ENCODE measurements at regions not wholly inside any gene's neighbourhood (a gene's known extent, or its start where the extent isn't known, plus 50 kb on each side); places are given as distances from the start of the nearest gene placed in this dataset.

DNA sequence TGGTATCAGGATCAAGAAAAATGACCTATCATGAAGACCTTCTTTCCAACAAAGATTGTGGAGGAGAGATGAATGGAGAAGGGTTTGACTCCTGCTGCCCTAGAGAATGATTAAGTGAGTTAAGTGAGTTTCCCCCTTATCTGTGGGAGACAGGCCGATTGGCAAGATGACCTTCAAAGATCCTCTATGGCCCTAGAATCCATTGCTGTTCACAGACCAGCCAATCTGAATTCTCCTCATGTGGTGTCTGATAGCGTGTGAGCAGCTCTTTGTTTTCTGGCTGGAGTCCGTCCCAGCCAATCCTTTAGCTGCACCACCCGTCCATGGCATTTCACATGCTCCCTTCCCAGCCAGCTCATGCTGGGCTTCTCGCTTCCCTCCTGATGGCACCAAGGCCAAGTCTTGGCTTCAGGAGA is 79.4 kb downstream of the MARCHF4 start:
- Histone ChIP-seq H3K18ac (ENCODE audit: insufficient read length, low read depth, low read length) (no peak overlapping the region), H4K20me1 (ENCODE audit: control insufficient read depth, insufficient read depth, insufficient read length) (no peaks in the 10 kb centered on the region), H2BK5ac (ENCODE audit: insufficient read length, low read length) (no peak overlapping the region), H3K79me2 (ENCODE audit: insufficient read depth, low read length) (no peaks in the 10 kb centered on the region), H2BK15ac (ENCODE audit: low read depth, low read length) (no peak overlapping the region), H4K8ac (replicated peaks; ENCODE audit: insufficient read length, low read depth, low read length) (no peak overlapping the region), H3K23me2 (ENCODE audit: insufficient read length, low read depth, low read length, poor library complexity, severe bottlenecking) (no peaks in the 10 kb centered on the region), H3K14ac (ENCODE audit: insufficient read depth, low read length) (no peak overlapping the region), H4K91ac (ENCODE audit: insufficient read length, low read depth, low read length) (no peak overlapping the region), H3K9ac (ENCODE audit: extremely low read depth, insufficient read length, low read length) (no peak overlapping the region), H3K4ac (ENCODE audit: low read depth, low read length) (no peak overlapping the region), H3K4me1 (ENCODE audit: insufficient read depth, low read length) (peaks cover 4% of the 10 kb centered on the region; the same call in 1 of the 2 replicates), H3K56ac (ENCODE audit: insufficient read length, low read depth, low read length) (no peak overlapping the region), H2BK120ac (ENCODE audit: low read depth, low read length, poor library complexity, severe bottlenecking) (no peak overlapping the region), H4K5ac (ENCODE audit: insufficient read length, low read depth, low read length) (no peak overlapping the region), H3K27ac (ENCODE audit: insufficient read length, low read depth, low read length) (no peak overlapping the region), H3K9me3 (ENCODE audit: control insufficient read depth, low read depth, low read length) (no peaks in the 10 kb centered on the region), H2BK20ac (ENCODE audit: low read depth, low read length, poor library complexity, severe bottlenecking) (no peak overlapping the region), H3K27me3 (ENCODE audit: insufficient read depth, low read length) (no peaks in the 10 kb centered on the region), H3K23ac (ENCODE audit: insufficient read length, low read depth, low read length) (no peak overlapping the region), H3T11ph (ENCODE audit: low read length) (no peak overlapping the region), H2AK5ac (ENCODE audit: insufficient read length, low read length) (no peak overlapping the region), H2BK12ac (ENCODE audit: insufficient read length, low read depth, low read length) (no peak overlapping the region), H3K79me1 (ENCODE audit: insufficient read depth, low read depth, low read length, poor library complexity, severe bottlenecking) (no peaks in the 10 kb centered on the region), H2AFZ (ENCODE audit: low read length) (no peak overlapping the region), H3K4me2 (ENCODE audit: insufficient read depth, insufficient read length, low read length) (no peak overlapping the region)
- no peak overlapping the region for H3K27ac Mint-ChIP-seq
- H3K27me3 Mint-ChIP-seq (ENCODE audit: low read depth) = no peaks in the 10 kb centered on the region
- H3K9me3 Mint-ChIP-seq = no peaks in the 10 kb centered on the region
- no peaks in the 10 kb centered on the region for H3K36me3 Mint-ChIP-seq (ENCODE audit: insufficient read depth in 1 of 3, low read depth in 3 of 3)
- no peak for DNase-seq
- H3K4me3 Mint-ChIP-seq = no peak overlapping the region
- WGBS (ENCODE audit: extremely low coverage, insufficient read length, low lambda C conversion rate) = no CpG with 5 or more reads among the region's 5 CpGs
- peaks cover 19 to 25% of the 10 kb centered on the region in 2 experiments for H3K4me1 Mint-ChIP-seq
- TF ChIP-seq, protein P1, sequence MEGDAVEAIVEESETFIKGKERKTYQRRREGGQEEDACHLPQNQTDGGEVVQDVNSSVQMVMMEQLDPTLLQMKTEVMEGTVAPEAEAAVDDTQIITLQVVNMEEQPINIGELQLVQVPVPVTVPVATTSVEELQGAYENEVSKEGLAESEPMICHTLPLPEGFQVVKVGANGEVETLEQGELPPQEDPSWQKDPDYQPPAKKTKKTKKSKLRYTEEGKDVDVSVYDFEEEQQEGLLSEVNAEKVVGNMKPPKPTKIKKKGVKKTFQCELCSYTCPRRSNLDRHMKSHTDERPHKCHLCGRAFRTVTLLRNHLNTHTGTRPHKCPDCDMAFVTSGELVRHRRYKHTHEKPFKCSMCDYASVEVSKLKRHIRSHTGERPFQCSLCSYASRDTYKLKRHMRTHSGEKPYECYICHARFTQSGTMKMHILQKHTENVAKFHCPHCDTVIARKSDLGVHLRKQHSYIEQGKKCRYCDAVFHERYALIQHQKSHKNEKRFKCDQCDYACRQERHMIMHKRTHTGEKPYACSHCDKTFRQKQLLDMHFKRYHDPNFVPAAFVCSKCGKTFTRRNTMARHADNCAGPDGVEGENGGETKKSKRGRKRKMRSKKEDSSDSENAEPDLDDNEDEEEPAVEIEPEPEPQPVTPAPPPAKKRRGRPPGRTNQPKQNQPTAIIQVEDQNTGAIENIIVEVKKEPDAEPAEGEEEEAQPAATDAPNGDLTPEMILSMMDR (conservative IDR thresholded peaks at IDR 0.05) = no peak
